ENCODE measurements at regions not wholly inside any gene's neighbourhood (a gene's known extent, or its start where the extent isn't known, plus 50 kb on each side); places are given as distances from the start of the nearest gene placed in this dataset.

GRCh38 chr5:133878236-133878555 is 90.2 kb downstream of the C5orf15 start:
- no peak for TF ChIP-seq CTCF (conservative IDR thresholded peaks at IDR 0.05 in 1 of 2, IDR thresholded peaks at IDR 0.05 in 1 of 2; ENCODE audit: low read depth in 1 of 2, low read length in 2 of 2)
- no peak for TF ChIP-seq EZH2 (IDR thresholded peaks at IDR 0.05; ENCODE audit: low read length, missing control alignments)

Data from fibroblast of lung (primary cell).